Liver (tissue), 8 donors: ENCODE measurements at regions not wholly inside any gene's neighbourhood (a gene's known extent, or its start where the extent isn't known, plus 50 kb on each side); places are given as distances from the start of the nearest gene placed in this dataset.

Experiments used
- DNase-seq: peaks from one replicate; pipeline ENCODE4 v3.0.0-alpha.2; 2017; ENCODE audit warnings: low spot score
- H3K27ac ChIP-seq, 2 donors: one replicate each; pipeline ENCODE4 v1.7.0; 2013; ENCODE audit warnings: inconsistent platforms in 2 of 2, low read length in 2 of 2, control low read depth in 1 of 2, low read depth in 1 of 2, mild to moderate bottlenecking in 1 of 2
- H3K27me3 ChIP-seq, 4 donors: one replicate each; pipeline versions ENCODE4 v1.6.1 to v1.7.0; 2013; ENCODE audit warnings: low read length in 3 of 4, inconsistent platforms in 1 of 4, mild to moderate bottlenecking in 1 of 4, moderate library complexity in 1 of 4; ENCODE audit not compliant: control insufficient read depth in 4 of 4, insufficient read depth in 4 of 4
- H3K36me3 ChIP-seq, 4 donors: one replicate each; pipeline versions ENCODE4 v1.6.1 to v1.7.0; 2013; ENCODE audit warnings: low read length in 3 of 4, mild to moderate bottlenecking in 3 of 4, low read depth in 1 of 4, moderate library complexity in 1 of 4; ENCODE audit not compliant: control insufficient read depth in 4 of 4, insufficient read depth in 3 of 4
- H3K4me1 ChIP-seq, 4 donors: one replicate each; pipeline versions ENCODE4 v1.6.1 to v1.7.0; 2013; ENCODE audit warnings: low read length in 3 of 4, mild to moderate bottlenecking in 3 of 4, moderate library complexity in 1 of 4; ENCODE audit not compliant: control insufficient read depth in 4 of 4, insufficient read depth in 4 of 4
- H3K4me3 ChIP-seq, 3 donors: one replicate each; pipeline versions ENCODE4 v1.6.1 to v1.7.0; 2013; ENCODE audit warnings: low read length in 3 of 3, control low read depth in 1 of 3, low read depth in 1 of 3, mild to moderate bottlenecking in 1 of 3
- H3K9ac ChIP-seq, 2 donors: one replicate each; pipeline ENCODE4 v1.7.0; 2013; ENCODE audit warnings: low read length in 2 of 2, mild to moderate bottlenecking in 2 of 2, moderate library complexity in 2 of 2, control low read depth in 1 of 2, low read depth in 1 of 2
- H3K9me3 ChIP-seq, 4 donors: one replicate each; pipeline versions ENCODE4 v1.6.1 to v1.7.0; 2013; ENCODE audit warnings: low read length in 3 of 4; ENCODE audit not compliant: control insufficient read depth in 4 of 4
- EGR1 ChIP-seq, 2 donors: IDR thresholded peaks; 2 replicates each; pipeline ENCODE4 v1.6.1; 2016 to 2018; ENCODE audit warnings: antibody characterized with exemption in 2 of 2, low read depth in 2 of 2
- FOXA1 ChIP-seq: IDR thresholded peaks from 2 replicates; pipeline ENCODE4 v1.6.1; 2016; ENCODE audit warnings: antibody characterized with exemption
- FOXA2 ChIP-seq: IDR thresholded peaks from 2 replicates; pipeline ENCODE4 v1.6.1; 2016; ENCODE audit warnings: antibody characterized with exemption
- GABPA ChIP-seq, 2 donors: IDR thresholded peaks in 1 of 2; conservative IDR thresholded peaks in 1 of 2; 2 replicates each; pipeline ENCODE4 v1.6.1; 2016; ENCODE audit warnings: antibody characterized with exemption in 2 of 2, mild to moderate bottlenecking in 1 of 2, moderate library complexity in 1 of 2
- HNF4A ChIP-seq, 2 donors: conservative IDR thresholded peaks; 2 replicates each; pipeline ENCODE4 v1.6.1; 2016; ENCODE audit warnings: antibody characterized with exemption in 2 of 2, mild to moderate bottlenecking in 2 of 2
- HNF4G ChIP-seq: IDR thresholded peaks from 2 replicates; pipeline ENCODE4 v1.6.1; 2016; ENCODE audit warnings: antibody characterized with exemption
- NR2F2 ChIP-seq: IDR thresholded peaks from 2 replicates; pipeline ENCODE4 v1.6.1; 2016; ENCODE audit warnings: antibody characterized with exemption
- RAD21 ChIP-seq, 2 donors: IDR thresholded peaks; 2 replicates each; pipeline ENCODE4 v1.6.1; 2016; ENCODE audit warnings: antibody characterized with exemption in 2 of 2, mild to moderate bottlenecking in 2 of 2
- RXRA ChIP-seq, 2 donors: IDR thresholded peaks; 2 replicates each; pipeline ENCODE4 v1.6.1; 2017 to 2018; ENCODE audit warnings: antibody characterized with exemption in 2 of 2, mild to moderate bottlenecking in 1 of 2
- SP1 ChIP-seq: IDR thresholded peaks from 2 replicates; pipeline ENCODE4 v1.6.1; 2018; ENCODE audit warnings: antibody characterized with exemption, mild to moderate bottlenecking
- TAF1 ChIP-seq: conservative IDR thresholded peaks from 2 replicates; pipeline ENCODE4 v1.6.1; 2016; ENCODE audit warnings: antibody characterized with exemption, mild to moderate bottlenecking
- YY1 ChIP-seq: IDR thresholded peaks from 2 replicates; pipeline ENCODE4 v1.6.1; 2016; ENCODE audit warnings: antibody characterized with exemption, mild to moderate bottlenecking
- WGBS: extraction: QIAGEN DNeasy Blood & Tissue Kit; methylation state at CpG from one replicate; pipeline ENCODE4 v1.1.7; 2013; 5-methylcytosine and 5-hydroxymethylcytosine counted together
- TF ChIP-seq, protein P1 (sequence below): IDR thresholded peaks from 2 replicates; pipeline ENCODE4 v1.6.1; 2016; ENCODE audit warnings: antibody characterized with exemption
- TF ChIP-seq, protein P2 (sequence below): IDR thresholded peaks from 2 replicates; pipeline ENCODE4 v1.6.1; 2016; ENCODE audit warnings: antibody characterized with exemption
- TF ChIP-seq, protein P3 (sequence below): fragments of 150-350 bp; IDR thresholded peaks from 2 replicates; pipeline ENCODE4 v1.5.1; 2017; ENCODE audit warnings: improper control_type of control experiment, low read depth, low read length; ENCODE audit not compliant: missing input control
- TF ChIP-seq, protein P4 (sequence below): IDR thresholded peaks from 2 replicates; pipeline ENCODE4 v1.6.1; 2016; ENCODE audit warnings: antibody characterized with exemption, mild to moderate bottlenecking
- TF ChIP-seq, protein P5 (sequence below): IDR thresholded peaks from 2 replicates; pipeline ENCODE4 v1.6.1; 2016; ENCODE audit warnings: antibody characterized with exemption
- donor health status: healthy.
- donor health status: healthy.
- donor health status: healthy.
- donor health status: healthy.
- donor health status: healthy.

DNA sequence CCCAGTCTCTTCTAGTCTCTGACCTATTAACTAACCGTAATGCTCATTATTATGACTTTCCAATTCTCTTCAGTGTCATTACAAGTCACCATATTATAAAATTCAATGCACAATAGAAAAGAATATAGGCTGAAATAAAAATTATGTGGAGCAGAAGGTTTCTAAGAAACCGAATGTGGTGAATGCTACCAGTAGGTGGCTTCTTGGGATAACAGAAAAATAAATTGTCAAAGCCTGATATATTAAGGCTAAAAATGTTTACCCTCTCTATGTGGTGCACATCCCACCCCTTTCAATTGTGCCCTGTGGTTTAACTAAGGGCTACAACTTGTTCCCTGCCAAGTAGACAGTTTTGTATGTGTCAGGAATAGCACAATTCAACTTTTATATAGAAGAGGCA, 624.6 kb upstream of the TECRL start:
- Histone ChIP-seq H3K4me3 (no peak overlapping the region), H3K9me3 (no peaks in the 10 kb centered on the region), H3K27ac (no peak overlapping the region), H3K9ac (no peak overlapping the region), H3K4me1 (no peaks in the 10 kb centered on the region), H3K36me3 (no peaks in the 10 kb centered on the region), H3K27me3 (no peaks in the 10 kb centered on the region)
- TF ChIP-seq YY1 (no peak), TAF1 (no peak), SP1 (no peak), FOXA2 (no peak), RXRA (IDR thresholded peaks at IDR 0.05) (no peak), FOXA1 (no peak), RAD21 (IDR thresholded peaks at IDR 0.05) (no peak)
- TF ChIP-seq, protein P1, sequence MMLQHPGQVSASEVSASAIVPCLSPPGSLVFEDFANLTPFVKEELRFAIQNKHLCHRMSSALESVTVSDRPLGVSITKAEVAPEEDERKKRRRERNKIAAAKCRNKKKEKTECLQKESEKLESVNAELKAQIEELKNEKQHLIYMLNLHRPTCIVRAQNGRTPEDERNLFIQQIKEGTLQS = no peak
- TF ChIP-seq, protein P2, sequence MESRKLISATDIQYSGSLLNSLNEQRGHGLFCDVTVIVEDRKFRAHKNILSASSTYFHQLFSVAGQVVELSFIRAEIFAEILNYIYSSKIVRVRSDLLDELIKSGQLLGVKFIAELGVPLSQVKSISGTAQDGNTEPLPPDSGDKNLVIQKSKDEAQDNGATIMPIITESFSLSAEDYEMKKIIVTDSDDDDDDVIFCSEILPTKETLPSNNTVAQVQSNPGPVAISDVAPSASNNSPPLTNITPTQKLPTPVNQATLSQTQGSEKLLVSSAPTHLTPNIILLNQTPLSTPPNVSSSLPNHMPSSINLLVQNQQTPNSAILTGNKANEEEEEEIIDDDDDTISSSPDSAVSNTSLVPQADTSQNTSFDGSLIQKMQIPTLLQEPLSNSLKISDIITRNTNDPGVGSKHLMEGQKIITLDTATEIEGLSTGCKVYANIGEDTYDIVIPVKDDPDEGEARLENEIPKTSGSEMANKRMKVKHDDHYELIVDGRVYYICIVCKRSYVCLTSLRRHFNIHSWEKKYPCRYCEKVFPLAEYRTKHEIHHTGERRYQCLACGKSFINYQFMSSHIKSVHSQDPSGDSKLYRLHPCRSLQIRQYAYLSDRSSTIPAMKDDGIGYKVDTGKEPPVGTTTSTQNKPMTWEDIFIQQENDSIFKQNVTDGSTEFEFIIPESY = no peak
- TF ChIP-seq, protein P3, sequence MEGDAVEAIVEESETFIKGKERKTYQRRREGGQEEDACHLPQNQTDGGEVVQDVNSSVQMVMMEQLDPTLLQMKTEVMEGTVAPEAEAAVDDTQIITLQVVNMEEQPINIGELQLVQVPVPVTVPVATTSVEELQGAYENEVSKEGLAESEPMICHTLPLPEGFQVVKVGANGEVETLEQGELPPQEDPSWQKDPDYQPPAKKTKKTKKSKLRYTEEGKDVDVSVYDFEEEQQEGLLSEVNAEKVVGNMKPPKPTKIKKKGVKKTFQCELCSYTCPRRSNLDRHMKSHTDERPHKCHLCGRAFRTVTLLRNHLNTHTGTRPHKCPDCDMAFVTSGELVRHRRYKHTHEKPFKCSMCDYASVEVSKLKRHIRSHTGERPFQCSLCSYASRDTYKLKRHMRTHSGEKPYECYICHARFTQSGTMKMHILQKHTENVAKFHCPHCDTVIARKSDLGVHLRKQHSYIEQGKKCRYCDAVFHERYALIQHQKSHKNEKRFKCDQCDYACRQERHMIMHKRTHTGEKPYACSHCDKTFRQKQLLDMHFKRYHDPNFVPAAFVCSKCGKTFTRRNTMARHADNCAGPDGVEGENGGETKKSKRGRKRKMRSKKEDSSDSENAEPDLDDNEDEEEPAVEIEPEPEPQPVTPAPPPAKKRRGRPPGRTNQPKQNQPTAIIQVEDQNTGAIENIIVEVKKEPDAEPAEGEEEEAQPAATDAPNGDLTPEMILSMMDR = no peak
- no peak for DNase-seq
- WGBS = 60% methylated on average over 2 of the region's 2 CpGs

DNA sequence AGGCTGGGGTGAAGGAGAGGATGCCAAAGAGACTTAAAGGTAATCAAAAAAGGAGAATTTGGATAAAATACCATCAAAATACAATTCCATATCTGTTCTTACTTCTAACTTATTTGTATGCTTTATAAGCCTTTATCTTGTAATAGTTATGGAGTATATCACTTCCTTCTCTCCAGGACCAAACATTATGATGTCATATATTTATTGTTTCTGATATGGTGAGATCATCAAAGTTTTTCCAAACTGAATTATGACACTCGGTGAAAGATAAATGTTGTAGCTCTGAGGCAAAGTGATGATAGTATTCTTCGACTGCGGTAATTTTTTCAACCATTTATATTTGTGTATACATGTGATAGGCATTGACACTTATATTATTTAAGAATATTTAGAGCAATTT, 619.3 kb upstream of the TECRL start:
- Histone ChIP-seq H3K9ac (no peak overlapping the region), H3K36me3 (no peaks in the 10 kb centered on the region), H3K27me3 (no peaks in the 10 kb centered on the region), H3K9me3 (no peaks in the 10 kb centered on the region), H3K4me3 (no peak overlapping the region), H3K4me1 (no peaks in the 10 kb centered on the region), H3K27ac (no peak overlapping the region)
- no peak for DNase-seq
- TF ChIP-seq, protein P4, sequence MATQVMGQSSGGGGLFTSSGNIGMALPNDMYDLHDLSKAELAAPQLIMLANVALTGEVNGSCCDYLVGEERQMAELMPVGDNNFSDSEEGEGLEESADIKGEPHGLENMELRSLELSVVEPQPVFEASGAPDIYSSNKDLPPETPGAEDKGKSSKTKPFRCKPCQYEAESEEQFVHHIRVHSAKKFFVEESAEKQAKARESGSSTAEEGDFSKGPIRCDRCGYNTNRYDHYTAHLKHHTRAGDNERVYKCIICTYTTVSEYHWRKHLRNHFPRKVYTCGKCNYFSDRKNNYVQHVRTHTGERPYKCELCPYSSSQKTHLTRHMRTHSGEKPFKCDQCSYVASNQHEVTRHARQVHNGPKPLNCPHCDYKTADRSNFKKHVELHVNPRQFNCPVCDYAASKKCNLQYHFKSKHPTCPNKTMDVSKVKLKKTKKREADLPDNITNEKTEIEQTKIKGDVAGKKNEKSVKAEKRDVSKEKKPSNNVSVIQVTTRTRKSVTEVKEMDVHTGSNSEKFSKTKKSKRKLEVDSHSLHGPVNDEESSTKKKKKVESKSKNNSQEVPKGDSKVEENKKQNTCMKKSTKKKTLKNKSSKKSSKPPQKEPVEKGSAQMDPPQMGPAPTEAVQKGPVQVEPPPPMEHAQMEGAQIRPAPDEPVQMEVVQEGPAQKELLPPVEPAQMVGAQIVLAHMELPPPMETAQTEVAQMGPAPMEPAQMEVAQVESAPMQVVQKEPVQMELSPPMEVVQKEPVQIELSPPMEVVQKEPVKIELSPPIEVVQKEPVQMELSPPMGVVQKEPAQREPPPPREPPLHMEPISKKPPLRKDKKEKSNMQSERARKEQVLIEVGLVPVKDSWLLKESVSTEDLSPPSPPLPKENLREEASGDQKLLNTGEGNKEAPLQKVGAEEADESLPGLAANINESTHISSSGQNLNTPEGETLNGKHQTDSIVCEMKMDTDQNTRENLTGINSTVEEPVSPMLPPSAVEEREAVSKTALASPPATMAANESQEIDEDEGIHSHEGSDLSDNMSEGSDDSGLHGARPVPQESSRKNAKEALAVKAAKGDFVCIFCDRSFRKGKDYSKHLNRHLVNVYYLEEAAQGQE = no peak
- TF ChIP-seq HNF4A (conservative IDR thresholded peaks at IDR 0.05) = no peak
- no peak for TF ChIP-seq HNF4G
- TF ChIP-seq FOXA1 = no peak
- TF ChIP-seq RXRA (IDR thresholded peaks at IDR 0.05) = no peak
- TF ChIP-seq TAF1 = no peak
- no peak for TF ChIP-seq YY1
- TF ChIP-seq, protein P3 = no peak
- TF ChIP-seq EGR1 (IDR thresholded peaks at IDR 0.05; ENCODE audit: low read depth in 2 of 2) = no peak
- TF ChIP-seq, protein P5, sequence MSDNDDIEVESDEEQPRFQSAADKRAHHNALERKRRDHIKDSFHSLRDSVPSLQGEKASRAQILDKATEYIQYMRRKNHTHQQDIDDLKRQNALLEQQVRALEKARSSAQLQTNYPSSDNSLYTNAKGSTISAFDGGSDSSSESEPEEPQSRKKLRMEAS = no peak
- TF ChIP-seq FOXA2 = no peak
- TF ChIP-seq NR2F2 = no peak
- no peak for TF ChIP-seq SP1
- TF ChIP-seq, protein P2 = no peak
- TF ChIP-seq RAD21 (IDR thresholded peaks at IDR 0.05) = no peak
- no peak for TF ChIP-seq GABPA (IDR thresholded peaks at IDR 0.05 in 1 of 2, conservative IDR thresholded peaks at IDR 0.05 in 1 of 2)
- WGBS = 84% methylated on average over 3 of the region's 3 CpGs
